ENCODE measurements at regions not wholly inside any gene's neighbourhood (a gene's known extent, or its start where the extent isn't known, plus 50 kb on each side); places are given as distances from the start of the nearest gene placed in this dataset.
A peak's percentile ranks its signal among the peaks of the same experiment; 100 is the strongest.

GRCh38 chr11:88398791-88399570 is 61.4 kb upstream of the CTSC start:
- H3K27ac Mint-ChIP-seq: peak overlapping the region in 1 of 2 donors; percentile 15
- H3K4me1 Mint-ChIP-seq (ENCODE audit: low read depth in 2 of 2): peaks cover 0 to 9% of the 10 kb centered on the region in 2 donors
- H3K4me3 Mint-ChIP-seq: no peak overlapping the region
- DNase-seq (ENCODE audit: low spot score): no peak
- H3K36me3 Mint-ChIP-seq: no peaks in the 10 kb centered on the region
- ATAC-seq: no peak
- H3K9me3 Mint-ChIP-seq: no peaks in the 10 kb centered on the region
- H3K27me3 Mint-ChIP-seq: no peaks in the 10 kb centered on the region

- DNase-seq (ENCODE audit: low spot score) (no peak), ATAC-seq (peak in 1 of 2 donors; percentile 79)
- Mint-ChIP-seq H3K27me3 (no peaks in the 10 kb centered on the region), H3K36me3 (no peaks in the 10 kb centered on the region), H3K4me3 (no peak overlapping the region), H3K27ac (no peak overlapping the region), H3K4me1 (ENCODE audit: low read depth in 2 of 2) (peaks cover 0 to 9% of the 10 kb centered on the region in 2 donors), H3K9me3 (no peaks in the 10 kb centered on the region)
These were observed 60.8 kb upstream of the CTSC start for GRCh38 chr11:88398372-88398771.

GRCh38 chr11:88390254-88390653 is 52.7 kb upstream of the CTSC start:
- peaks cover 0 to 4% of the 10 kb centered on the region in 2 donors for H3K4me1 Mint-ChIP-seq (ENCODE audit: low read depth in 2 of 2)
- peaks cover 6% of the 10 kb centered on the region for H3K9me3 Mint-ChIP-seq
- no peaks in the 10 kb centered on the region for H3K36me3 Mint-ChIP-seq
- DNase-seq (ENCODE audit: low spot score) (no peak), ATAC-seq (no peak)
- no peak overlapping the region for H3K27ac Mint-ChIP-seq
- no peaks in the 10 kb centered on the region for H3K27me3 Mint-ChIP-seq
- no peak overlapping the region for H3K4me3 Mint-ChIP-seq

DNA sequence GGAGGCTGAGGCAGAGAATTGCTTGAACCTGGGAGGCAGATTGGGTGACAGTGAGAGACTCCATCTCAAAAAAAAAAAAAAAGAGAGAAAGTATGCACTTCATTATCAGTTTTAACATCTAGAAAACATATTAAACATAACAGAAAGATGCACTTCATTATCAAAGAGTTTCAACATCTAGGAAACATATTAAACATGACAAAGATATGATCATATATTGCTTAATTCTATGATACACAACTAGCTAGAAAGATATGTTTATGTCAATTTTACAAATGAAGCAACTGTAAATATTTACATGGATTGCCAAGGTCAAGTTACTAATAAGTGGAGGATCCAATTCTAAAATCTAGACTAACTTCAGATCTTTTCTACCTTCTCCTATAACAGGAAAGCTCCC is 50.4 kb upstream of the CTSC start:
- DNase-seq (ENCODE audit: low spot score): no peak
- no peak for ATAC-seq
- H3K36me3 Mint-ChIP-seq: no peaks in the 10 kb centered on the region

More for the DNA sequence above, 50.4 kb upstream of the CTSC start:
- Mint-ChIP-seq H3K27ac (no peak overlapping the region), H3K9me3 (peaks cover 6% of the 10 kb centered on the region), H3K4me3 (no peak overlapping the region), H3K4me1 (ENCODE audit: low read depth in 2 of 2) (peaks cover 6 to 13% of the 10 kb centered on the region in 2 donors), H3K27me3 (no peaks in the 10 kb centered on the region)

Measured in natural killer cell treated with Interleukin-12 subunit alpha and Interleukin-12 subunit beta and Interleukin-15 and Interleukin-18, amount 100 ng/mL, for 72 hours (primary cell).